Hepatocyte (in vitro differentiated cells): ENCODE measurements at regions not wholly inside any gene's neighbourhood (a gene's known extent, or its start where the extent isn't known, plus 50 kb on each side); places are given as distances from the start of the nearest gene placed in this dataset.

Source experiments
- DNase-seq: peaks from one replicate; pipeline ENCODE4 v3.0.0-alpha.2; 2016; ENCODE audit warnings: low spot score
- H2AFZ ChIP-seq: fragments of 200-600 bp; sonication (generic); 2 replicates; pipeline ENCODE4 v1.6.0; 2016; ENCODE audit warnings: antibody characterized with exemption, mild to moderate bottlenecking
- H3K27ac ChIP-seq: fragments of 200-600 bp; sonication (generic); 2 replicates; pipeline ENCODE4 v1.5.1; 2016; ENCODE audit warnings: mild to moderate bottlenecking
- H3K27me3 ChIP-seq: fragments of 200-600 bp; sonication (generic); 2 replicates; pipeline ENCODE4 v1.6.1; 2016
- H3K36me3 ChIP-seq: fragments of 200-600 bp; sonication (generic); replicated peaks from 2 replicates; pipeline ENCODE4 v1.5.1; 2016; ENCODE audit warnings: low read depth; ENCODE audit not compliant: insufficient read depth
- H3K4me1 ChIP-seq: fragments of 200-600 bp; sonication (generic); 2 replicates; pipeline ENCODE4 v1.5.1; 2016; ENCODE audit warnings: mild to moderate bottlenecking, moderate library complexity; ENCODE audit not compliant: insufficient read depth
- H3K4me2 ChIP-seq: fragments of 200-600 bp; sonication (generic); 2 replicates; pipeline ENCODE4 v1.6.0; 2016
- H3K4me3 ChIP-seq: fragments of 200-600 bp; sonication (generic); 2 replicates; pipeline ENCODE4 v1.5.1; 2016; ENCODE audit warnings: mild to moderate bottlenecking
- H3K79me2 ChIP-seq: fragments of 200-600 bp; sonication (generic); 2 replicates; pipeline ENCODE4 v1.6.0; 2017; ENCODE audit warnings: mild to moderate bottlenecking
- H3K9me2 ChIP-seq: fragments of 200-600 bp; sonication (generic); replicated peaks from 2 replicates; pipeline ENCODE4 v1.6.0; 2017; ENCODE audit warnings: mild to moderate bottlenecking; ENCODE audit not compliant: insufficient read depth
- H3K9me3 ChIP-seq: fragments of 200-600 bp; sonication (generic); 2 replicates; pipeline ENCODE4 v1.5.1; 2016; ENCODE audit warnings: low read depth, mild to moderate bottlenecking
- H4K20me1 ChIP-seq: fragments of 200-600 bp; sonication (generic); 2 replicates; pipeline ENCODE4 v1.6.0; 2016; ENCODE audit warnings: mild to moderate bottlenecking; ENCODE audit not compliant: insufficient read depth, poor library complexity, severe bottlenecking
- EZH2 ChIP-seq: fragments of 200-600 bp; sonication (generic); IDR thresholded peaks from 2 replicates; pipeline ENCODE4 v1.6.1; 2016; ENCODE audit warnings: antibody characterized with exemption, mild to moderate bottlenecking, borderline replicate concordance
- EZH2phosphoT487 ChIP-seq: fragments of 200-600 bp; sonication (generic); IDR thresholded peaks from one replicate; pipeline ENCODE4 v1.6.1; 2018; ENCODE audit warnings: antibody characterized with exemption, mild to moderate bottlenecking, low read depth, moderate library complexity; ENCODE audit not compliant: unreplicated experiment, severe bottlenecking
- WGBS: methylation state at CpG from one replicate; pipeline ENCODE4 v1.1.6; 2016; ENCODE audit warnings: low lambda C conversion rate; ENCODE audit errors: missing lambda C conversion rate; 5-methylcytosine and 5-hydroxymethylcytosine counted together
- TF ChIP-seq, protein P1 (sequence below): fragments of 200-600 bp; sonication (generic); IDR thresholded peaks from 2 replicates; pipeline ENCODE4 v1.5.1; 2016; ENCODE audit warnings: antibody characterized with exemption, mild to moderate bottlenecking; ENCODE audit not compliant: poor library complexity

DNA sequence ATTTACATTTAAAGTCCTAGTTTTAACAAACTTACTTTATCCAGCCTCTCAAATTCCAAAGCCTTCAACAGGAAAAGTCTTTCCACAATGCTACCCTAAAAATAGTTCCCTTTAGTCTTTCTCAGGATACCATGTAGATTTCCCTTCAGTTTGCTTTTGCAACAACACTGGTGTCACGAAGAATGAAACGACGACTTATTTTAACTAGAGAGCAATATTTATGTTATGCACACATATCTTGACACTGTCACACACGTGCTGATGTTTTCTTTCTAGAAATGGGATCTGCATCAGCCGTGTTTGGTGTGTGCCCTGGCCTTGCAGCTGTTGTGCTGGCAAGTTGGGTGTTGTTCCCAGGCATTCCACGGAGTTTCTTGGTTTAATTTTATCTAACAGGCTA lies 75.5 kb downstream of the SIPA1L2 start:
- Histone ChIP-seq H3K9me3 (no peaks in the 10 kb centered on the region), H3K79me2 (peaks cover 58% of the 10 kb centered on the region), H3K4me3 (no peak overlapping the region), H3K4me1 (peaks cover 62% of the 10 kb centered on the region), H2AFZ (no peak overlapping the region), H3K4me2 (peak overlapping the region; percentile 60), H3K27ac (peak overlapping the region; percentile 79), H3K27me3 (no peaks in the 10 kb centered on the region), H3K36me3 (no peaks in the 10 kb centered on the region), H3K9me2 (no peaks in the 10 kb centered on the region), H4K20me1 (peaks cover 4% of the 10 kb centered on the region)
- WGBS = 34% methylated on average over 6 of the region's 6 CpGs
- DNase-seq = no peak
- TF ChIP-seq EZH2 (no peak), EZH2phosphoT487 (no peak)
- TF ChIP-seq, protein P1, sequence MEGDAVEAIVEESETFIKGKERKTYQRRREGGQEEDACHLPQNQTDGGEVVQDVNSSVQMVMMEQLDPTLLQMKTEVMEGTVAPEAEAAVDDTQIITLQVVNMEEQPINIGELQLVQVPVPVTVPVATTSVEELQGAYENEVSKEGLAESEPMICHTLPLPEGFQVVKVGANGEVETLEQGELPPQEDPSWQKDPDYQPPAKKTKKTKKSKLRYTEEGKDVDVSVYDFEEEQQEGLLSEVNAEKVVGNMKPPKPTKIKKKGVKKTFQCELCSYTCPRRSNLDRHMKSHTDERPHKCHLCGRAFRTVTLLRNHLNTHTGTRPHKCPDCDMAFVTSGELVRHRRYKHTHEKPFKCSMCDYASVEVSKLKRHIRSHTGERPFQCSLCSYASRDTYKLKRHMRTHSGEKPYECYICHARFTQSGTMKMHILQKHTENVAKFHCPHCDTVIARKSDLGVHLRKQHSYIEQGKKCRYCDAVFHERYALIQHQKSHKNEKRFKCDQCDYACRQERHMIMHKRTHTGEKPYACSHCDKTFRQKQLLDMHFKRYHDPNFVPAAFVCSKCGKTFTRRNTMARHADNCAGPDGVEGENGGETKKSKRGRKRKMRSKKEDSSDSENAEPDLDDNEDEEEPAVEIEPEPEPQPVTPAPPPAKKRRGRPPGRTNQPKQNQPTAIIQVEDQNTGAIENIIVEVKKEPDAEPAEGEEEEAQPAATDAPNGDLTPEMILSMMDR = no peak

DNA sequence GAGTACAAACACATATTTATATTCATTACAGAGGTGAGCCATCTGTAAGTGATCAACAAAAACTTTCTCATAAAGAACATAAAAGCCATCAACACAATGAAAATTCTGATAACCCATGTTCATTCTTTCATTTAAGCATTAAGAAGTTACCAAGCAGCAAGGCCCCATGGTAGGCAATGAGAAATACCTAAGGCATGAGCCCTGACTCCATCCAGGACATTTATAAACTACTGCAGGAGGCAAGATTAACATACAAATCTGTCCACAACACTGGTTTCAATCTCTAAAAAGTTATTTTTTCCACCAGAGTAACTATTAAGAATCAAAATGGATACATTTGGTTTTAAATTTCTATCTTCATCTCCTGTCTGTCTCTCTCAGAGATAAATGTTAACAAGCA lies 76.1 kb downstream of the SIPA1L2 start:
- peaks cover 58% of the 10 kb centered on the region for H3K79me2 ChIP-seq

DNA sequence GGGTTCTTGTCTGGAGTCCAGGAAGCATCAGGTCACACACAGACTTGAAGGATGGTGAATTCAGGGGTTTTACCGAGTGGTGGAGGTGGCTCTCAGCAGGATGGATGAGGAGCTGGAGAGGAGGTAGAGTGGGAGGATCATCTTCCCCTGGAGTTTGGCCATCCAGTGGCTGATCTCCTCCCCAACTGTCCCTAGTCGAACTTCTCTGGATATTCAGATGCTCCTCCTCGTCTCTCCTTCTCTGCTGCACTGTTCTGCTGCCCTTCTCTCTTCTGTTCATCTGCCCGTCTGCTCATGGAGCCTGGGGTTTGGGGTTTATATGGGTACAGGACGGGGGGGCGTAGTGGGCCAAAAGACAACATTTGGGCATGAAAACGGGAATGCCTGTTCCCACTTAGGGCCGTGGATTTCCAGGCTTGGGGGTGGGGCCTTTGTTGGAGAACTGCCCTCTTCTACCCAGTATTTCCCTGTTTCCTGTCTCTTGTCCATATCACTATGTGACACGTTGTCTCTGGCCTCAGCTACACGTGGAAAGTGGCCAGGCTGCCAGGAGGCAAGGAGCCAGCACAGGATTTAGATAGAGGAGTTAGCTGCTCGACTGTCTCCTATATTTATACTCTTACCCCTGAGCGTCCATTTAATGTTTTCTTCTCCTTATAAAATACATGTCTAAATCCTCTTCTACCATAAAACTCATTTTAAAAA lies 76.7 kb downstream of the SIPA1L2 start:
- Histone ChIP-seq H3K4me2 (peak overlapping the region; percentile 60), H3K4me1 (peaks cover 62% of the 10 kb centered on the region), H3K36me3 (no peaks in the 10 kb centered on the region), H3K9me2 (no peaks in the 10 kb centered on the region), H2AFZ (no peak overlapping the region), H3K27ac (peak overlapping the region; percentile 79), H3K79me2 (peaks cover 58% of the 10 kb centered on the region), H3K4me3 (no peak overlapping the region), H3K27me3 (no peaks in the 10 kb centered on the region), H4K20me1 (peaks cover 4% of the 10 kb centered on the region), H3K9me3 (no peaks in the 10 kb centered on the region)
- WGBS = 52% methylated on average over 12 of the region's 12 CpGs
- TF ChIP-seq EZH2 (no peak), EZH2phosphoT487 (no peak)
- TF ChIP-seq, protein P1 = no peak
- DNase-seq = peak; percentile 66

More for the DNA sequence above, 76.1 kb downstream of the SIPA1L2 start:
- Histone ChIP-seq H2AFZ (no peak overlapping the region), H4K20me1 (peaks cover 4% of the 10 kb centered on the region), H3K4me1 (peaks cover 62% of the 10 kb centered on the region), H3K36me3 (no peaks in the 10 kb centered on the region), H3K9me2 (no peaks in the 10 kb centered on the region), H3K4me3 (no peak overlapping the region), H3K9me3 (no peaks in the 10 kb centered on the region), H3K27ac (peak overlapping the region; percentile 79), H3K4me2 (peak overlapping the region; percentile 60), H3K27me3 (no peaks in the 10 kb centered on the region)
- TF ChIP-seq EZH2 (no peak), EZH2phosphoT487 (no peak)
- TF ChIP-seq, protein P1 = no peak
- no peak for DNase-seq

DNA sequence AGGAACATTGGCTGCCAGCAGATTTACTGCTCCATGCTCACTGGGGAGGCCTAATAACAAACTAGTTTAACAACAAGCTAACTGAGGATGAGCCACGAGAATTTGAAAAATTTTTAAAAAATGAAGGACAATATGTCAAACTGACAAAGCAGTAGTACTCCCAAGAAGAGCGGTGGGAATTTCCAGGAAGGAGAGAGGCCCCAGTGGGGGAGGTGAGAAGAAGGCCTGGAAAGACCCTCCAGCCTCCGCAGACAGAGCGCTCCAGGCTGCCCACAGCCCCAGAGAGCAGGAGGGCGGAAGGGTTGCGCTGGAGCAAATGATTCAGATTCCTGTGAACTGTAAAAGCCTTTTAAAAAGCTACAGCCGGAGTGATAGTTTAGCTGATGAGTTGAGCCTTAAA lies 78.5 kb downstream of the SIPA1L2 start:
- no peak overlapping the region for H2AFZ ChIP-seq
- WGBS = 67% methylated on average over 7 of the region's 7 CpGs
- H3K4me1 ChIP-seq = peaks cover 60% of the 10 kb centered on the region
- TF ChIP-seq EZH2 (no peak), EZH2phosphoT487 (no peak)
- TF ChIP-seq, protein P1 = no peak
- no peak overlapping the region for H3K27ac ChIP-seq
- no peak for DNase-seq
- H3K4me2 ChIP-seq = no peak overlapping the region
- no peaks in the 10 kb centered on the region for H3K36me3 ChIP-seq
- no peaks in the 10 kb centered on the region for H3K9me3 ChIP-seq
- no peak overlapping the region for H3K4me3 ChIP-seq
- no peaks in the 10 kb centered on the region for H3K9me2 ChIP-seq
- H3K27me3 ChIP-seq = no peaks in the 10 kb centered on the region
- H4K20me1 ChIP-seq = peaks cover 7% of the 10 kb centered on the region
- H3K79me2 ChIP-seq = peaks cover 67% of the 10 kb centered on the region
